SK-N-SH (cell line): ENCODE measurements at regions not wholly inside any gene's neighbourhood (a gene's known extent, or its start where the extent isn't known, plus 50 kb on each side); places are given as distances from the start of the nearest gene placed in this dataset.

Source experiments
- CTCF ChIA-PET: fragments of 300-600, 350-600 bp; formaldehyde crosslinking; extraction: SDS; loops from one replicate; lab custom pipeline; 2021; lab: Yijun Ruan, JAX
- POLR2A ChIA-PET: fragments of 350-600 bp; sonication (Branson Sonifier 250); formaldehyde crosslinking; extraction: SDS; loops from one replicate; lab custom pipeline; 2020; ENCODE audit warnings: antibody characterized with exemption, inconsistent platforms; lab: Yijun Ruan, JAX
- DNase-seq: peaks from one replicate; pipeline ENCODE4 v3.0.0; 2012
- H2AFZ ChIP-seq: fragments of 200-600 bp; sonication (generic); 2 replicates; pipeline ENCODE4 v1.8.1; 2016; ENCODE audit warnings: antibody characterized with exemption, mild to moderate bottlenecking, low read depth
- H3F3A ChIP-seq: fragments of 200-600 bp; sonication (generic); replicated peaks from 2 replicates; pipeline ENCODE3; 2016; ENCODE audit warnings: antibody characterized with exemption, mild to moderate bottlenecking; ENCODE audit not compliant: insufficient read depth
- H3K27ac ChIP-seq, 2 experiments: fragments of 200-500 bp in 1 of 2; fragments of 200-600 bp in 1 of 2; sonication (Bioruptor generic) in 1 of 2; sonication (generic), shearing (Covaris generic) in 1 of 2; 2 replicates each; pipeline versions ENCODE4 v1.5.1 to v1.6.1; 2014 to 2016; ENCODE audit warnings: low read depth in 2 of 2, inconsistent platforms in 1 of 2, low read length in 1 of 2, mild to moderate bottlenecking in 1 of 2, mixed read lengths in 1 of 2
- H3K27me3 ChIP-seq: fragments of 200-600 bp; sonication (generic), shearing (Covaris generic); 2 replicates; pipeline ENCODE4 v1.6.1; 2016; ENCODE audit warnings: mixed run types; ENCODE audit not compliant: insufficient read depth
- H3K36me3 ChIP-seq, 2 experiments: fragments of 200-500 bp in 1 of 2; fragments of 200-600 bp in 1 of 2; sonication (Bioruptor generic) in 1 of 2; sonication (generic) in 1 of 2; replicated peaks in 1 of 2; 2 replicates each; pipeline versions ENCODE3 to v1.5.1; 2014 to 2016; ENCODE audit warnings: low read length in 1 of 2, mild to moderate bottlenecking in 1 of 2; ENCODE audit not compliant: insufficient read depth in 2 of 2, control insufficient read depth in 1 of 2
- H3K4me1 ChIP-seq, 2 experiments: fragments of 200-500 bp in 1 of 2; fragments of 200-600 bp in 1 of 2; sonication (Bioruptor generic) in 1 of 2; sonication (generic), shearing (Covaris generic) in 1 of 2; 2 replicates each; pipeline versions ENCODE4 v1.5.1 to v1.6.1; 2014 to 2016; ENCODE audit warnings: low read depth in 1 of 2, low read length in 1 of 2, mixed run types in 1 of 2; ENCODE audit not compliant: insufficient read depth in 2 of 2, control insufficient read depth in 1 of 2
- H3K4me2 ChIP-seq: fragments of 200-600 bp; sonication (generic), shearing (Covaris generic); 2 replicates; pipeline ENCODE4 v1.6.1; 2017; ENCODE audit warnings: mixed run types
- H3K4me3 ChIP-seq, 2 experiments: fragments of 200-500 bp in 1 of 2; fragments of 200-600 bp in 1 of 2; sonication (Bioruptor generic) in 1 of 2; sonication (generic), shearing (Covaris generic) in 1 of 2; 2 replicates each; pipeline versions ENCODE4 v1.5.1 to v1.8.1; 2014 to 2016; ENCODE audit warnings: low read depth in 2 of 2, inconsistent platforms in 1 of 2, low read length in 1 of 2, mild to moderate bottlenecking in 1 of 2, mixed read lengths in 1 of 2, moderate library complexity in 1 of 2
- H3K79me2 ChIP-seq: fragments of 200-600 bp; sonication (generic); 2 replicates; pipeline ENCODE4 v1.8.1; 2017; ENCODE audit warnings: mild to moderate bottlenecking; ENCODE audit not compliant: insufficient read depth
- H3K9ac ChIP-seq: fragments of 200-600 bp; sonication (generic); 2 replicates; pipeline ENCODE4 v1.6.1; 2017; ENCODE audit warnings: mixed run types
- H3K9me2 ChIP-seq: fragments of 200-600 bp; sonication (generic); 2 replicates; pipeline ENCODE4 v1.6.1; 2017; ENCODE audit warnings: mixed run types
- H3K9me3 ChIP-seq: fragments of 200-600 bp; sonication (generic); 2 replicates; pipeline ENCODE4 v1.6.1; 2017; ENCODE audit warnings: mixed run types, mild to moderate bottlenecking, moderate library complexity
- H4K20me1 ChIP-seq: fragments of 200-600 bp; sonication (generic); 2 replicates; pipeline ENCODE4 v1.6.1; 2017; ENCODE audit warnings: mild to moderate bottlenecking, mixed run types; ENCODE audit not compliant: insufficient read depth
- ELF1 ChIP-seq: IDR thresholded peaks from 2 replicates; pipeline ENCODE4 v1.4.0; 2012
- FOSL2 ChIP-seq: IDR thresholded peaks from 2 replicates; pipeline ENCODE4 v1.4.0; 2012; ENCODE audit warnings: low read depth, mild to moderate bottlenecking, moderate library complexity, borderline replicate concordance
- FOXJ3 ChIP-seq: sonication (generic); formaldehyde crosslinking; IDR thresholded peaks from 2 replicates; pipeline ENCODE4 v1.5.1; 2020; ENCODE audit warnings: mild to moderate bottlenecking, missing genetic modification reagents
- FOXM1 ChIP-seq: IDR thresholded peaks from 2 replicates; pipeline ENCODE4 v1.4.0; 2012; ENCODE audit warnings: low read depth, mild to moderate bottlenecking
- GABPA ChIP-seq: IDR thresholded peaks from 2 replicates; pipeline ENCODE4 v1.4.0; 2012; ENCODE audit warnings: low read depth, mild to moderate bottlenecking
- MAX ChIP-seq: IDR thresholded peaks from 2 replicates; pipeline ENCODE4 v1.4.0; 2012; ENCODE audit warnings: low read depth
- MEF2A ChIP-seq: IDR thresholded peaks from 2 replicates; pipeline ENCODE4 v1.4.0; 2012; ENCODE audit warnings: low read depth, borderline replicate concordance
- MXI1 ChIP-seq: IDR thresholded peaks from 2 replicates; pipeline ENCODE4 v1.6.1; 2012; ENCODE audit warnings: mild to moderate bottlenecking, low read depth, low read length, improper control_type of control experiment
- NFIC ChIP-seq: IDR thresholded peaks from 2 replicates; pipeline ENCODE4 v1.4.0; 2012; ENCODE audit warnings: borderline replicate concordance
- NRF1 ChIP-seq: IDR thresholded peaks from 2 replicates; pipeline ENCODE4 v1.6.1; 2012; ENCODE audit warnings: low read depth, mild to moderate bottlenecking, low read length
- PBX3 ChIP-seq: IDR thresholded peaks from 2 replicates; pipeline ENCODE4; 2012
- POLR2AphosphoS5 ChIP-seq: IDR thresholded peaks from 2 replicates; pipeline ENCODE4 v1.6.1; 2012; ENCODE audit warnings: low read depth, low read length
- RFX5 ChIP-seq: IDR thresholded peaks from 2 replicates; pipeline ENCODE4 v1.6.1; 2012; ENCODE audit warnings: mild to moderate bottlenecking, improper control_type of control experiment, low read length
- SIN3A ChIP-seq: IDR thresholded peaks from 2 replicates; pipeline ENCODE4 v1.6.1; 2012; ENCODE audit warnings: low read depth, mild to moderate bottlenecking, low read length, moderate library complexity, borderline replicate concordance
- SMC3 ChIP-seq: IDR thresholded peaks from 2 replicates; pipeline ENCODE4 v1.6.1; 2012; ENCODE audit warnings: low read depth, low read length, improper control_type of control experiment
- TAF1 ChIP-seq: IDR thresholded peaks from 2 replicates; pipeline ENCODE4 v1.6.1; 2012; ENCODE audit warnings: low read depth, mild to moderate bottlenecking, low read length, moderate library complexity, borderline replicate concordance
- TEAD4 ChIP-seq: IDR thresholded peaks from 2 replicates; pipeline ENCODE4 v1.4.0; 2012; ENCODE audit warnings: mild to moderate bottlenecking, borderline replicate concordance; ENCODE audit not compliant: insufficient read depth
- USF1 ChIP-seq: IDR thresholded peaks from 2 replicates; pipeline ENCODE4 v1.4.0; 2012; ENCODE audit warnings: low read depth, borderline replicate concordance
- YY1 ChIP-seq: IDR thresholded peaks from 2 replicates; pipeline ENCODE4 v1.4.0; 2012; ENCODE audit warnings: low read depth, mild to moderate bottlenecking
- WGBS: methylation state at CpG from one replicate; pipeline ENCODE4 v1.1.6; 2017; ENCODE audit warnings: low lambda C conversion rate; 5-methylcytosine and 5-hydroxymethylcytosine counted together
- TF ChIP-seq, protein P1 (sequence below): IDR thresholded peaks from 2 replicates; pipeline ENCODE4 v1.6.1; 2012; ENCODE audit warnings: mild to moderate bottlenecking, low read depth, low read length, moderate library complexity
- TF ChIP-seq, protein P2 (sequence below): IDR thresholded peaks from 2 replicates; pipeline ENCODE4 v1.4.0; 2012; ENCODE audit warnings: low read depth, borderline replicate concordance
- TF ChIP-seq, protein P3 (sequence below): fragments of 150-350 bp; IDR thresholded peaks from 2 replicates; pipeline ENCODE4 v1.6.1; 2016; ENCODE audit warnings: mild to moderate bottlenecking, low read depth, low read length

DNA sequence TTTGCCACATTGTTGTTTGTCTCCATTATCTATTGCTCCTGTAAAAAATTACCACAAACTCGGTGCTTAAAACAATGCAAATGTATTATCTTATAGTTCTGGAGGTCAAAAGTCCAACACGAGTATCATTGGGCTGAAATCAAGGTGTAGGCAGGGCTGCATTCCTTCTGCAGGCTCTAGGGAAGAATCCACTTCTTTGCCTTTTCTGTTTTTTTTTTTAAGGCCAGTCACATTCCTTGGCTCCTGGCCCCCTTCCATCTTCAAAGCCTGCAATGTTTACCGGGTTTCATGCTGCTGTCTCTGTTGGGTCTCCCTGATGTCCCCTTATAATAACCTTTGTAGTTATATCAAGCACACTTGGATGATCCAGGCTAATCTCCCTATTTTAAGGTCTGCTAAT, 212.7 kb downstream of the PTBP2 start (continued):
- TF ChIP-seq, protein P1, sequence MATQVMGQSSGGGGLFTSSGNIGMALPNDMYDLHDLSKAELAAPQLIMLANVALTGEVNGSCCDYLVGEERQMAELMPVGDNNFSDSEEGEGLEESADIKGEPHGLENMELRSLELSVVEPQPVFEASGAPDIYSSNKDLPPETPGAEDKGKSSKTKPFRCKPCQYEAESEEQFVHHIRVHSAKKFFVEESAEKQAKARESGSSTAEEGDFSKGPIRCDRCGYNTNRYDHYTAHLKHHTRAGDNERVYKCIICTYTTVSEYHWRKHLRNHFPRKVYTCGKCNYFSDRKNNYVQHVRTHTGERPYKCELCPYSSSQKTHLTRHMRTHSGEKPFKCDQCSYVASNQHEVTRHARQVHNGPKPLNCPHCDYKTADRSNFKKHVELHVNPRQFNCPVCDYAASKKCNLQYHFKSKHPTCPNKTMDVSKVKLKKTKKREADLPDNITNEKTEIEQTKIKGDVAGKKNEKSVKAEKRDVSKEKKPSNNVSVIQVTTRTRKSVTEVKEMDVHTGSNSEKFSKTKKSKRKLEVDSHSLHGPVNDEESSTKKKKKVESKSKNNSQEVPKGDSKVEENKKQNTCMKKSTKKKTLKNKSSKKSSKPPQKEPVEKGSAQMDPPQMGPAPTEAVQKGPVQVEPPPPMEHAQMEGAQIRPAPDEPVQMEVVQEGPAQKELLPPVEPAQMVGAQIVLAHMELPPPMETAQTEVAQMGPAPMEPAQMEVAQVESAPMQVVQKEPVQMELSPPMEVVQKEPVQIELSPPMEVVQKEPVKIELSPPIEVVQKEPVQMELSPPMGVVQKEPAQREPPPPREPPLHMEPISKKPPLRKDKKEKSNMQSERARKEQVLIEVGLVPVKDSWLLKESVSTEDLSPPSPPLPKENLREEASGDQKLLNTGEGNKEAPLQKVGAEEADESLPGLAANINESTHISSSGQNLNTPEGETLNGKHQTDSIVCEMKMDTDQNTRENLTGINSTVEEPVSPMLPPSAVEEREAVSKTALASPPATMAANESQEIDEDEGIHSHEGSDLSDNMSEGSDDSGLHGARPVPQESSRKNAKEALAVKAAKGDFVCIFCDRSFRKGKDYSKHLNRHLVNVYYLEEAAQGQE, result no peak
- TF ChIP-seq MXI1, result no peak
- no peak for TF ChIP-seq NRF1
- TF ChIP-seq TEAD4, result no peak
- no peak for TF ChIP-seq ELF1
- TF ChIP-seq MAX, result no peak
- no peak for TF ChIP-seq FOXJ3 (CRISPR knock-in tag)
- TF ChIP-seq FOSL2, result no peak
- TF ChIP-seq SMC3, result no peak

GRCh38 chr1:96944432-96945092, 223.0 kb downstream of the PTBP2 start:
- no peak for DNase-seq
- Histone ChIP-seq H3K27ac (no peak overlapping the region), H3K9me2 (no peaks in the 10 kb centered on the region), H3K79me2 (no peaks in the 10 kb centered on the region), H3K9me3 (no peaks in the 10 kb centered on the region), H3K36me3 (no peaks in the 10 kb centered on the region), H3K27me3 (no peaks in the 10 kb centered on the region), H4K20me1 (no peaks in the 10 kb centered on the region), H2AFZ (no peak overlapping the region), H3K4me2 (no peak overlapping the region), H3K4me1 (no peaks in the 10 kb centered on the region; a peak in 1 of 4 replicates), H3F3A (no peaks in the 10 kb centered on the region), H3K4me3 (no peak overlapping the region), H3K9ac (no peak overlapping the region)
- POLR2A ChIA-PET, result no interaction called here
- WGBS, result 24% methylated on average over 2 of the region's 2 CpGs
- CTCF ChIA-PET, result interaction anchor here (1.1 to 1.3 kb wide), 2 partner anchors 9 to 21 kb away, joined by 4 to 5 read pairs; no protein-coding TSS in a partner anchor
- TF ChIP-seq TEAD4 (no peak), POLR2AphosphoS5 (no peak), MEF2A (no peak), SIN3A (no peak), TAF1 (no peak), RFX5 (no peak), GABPA (no peak), NRF1 (no peak), USF1 (no peak), YY1 (no peak), PBX3 (no peak), FOSL2 (no peak), FOXM1 (no peak), MAX (no peak), NFIC (no peak)
- TF ChIP-seq, protein P2, sequence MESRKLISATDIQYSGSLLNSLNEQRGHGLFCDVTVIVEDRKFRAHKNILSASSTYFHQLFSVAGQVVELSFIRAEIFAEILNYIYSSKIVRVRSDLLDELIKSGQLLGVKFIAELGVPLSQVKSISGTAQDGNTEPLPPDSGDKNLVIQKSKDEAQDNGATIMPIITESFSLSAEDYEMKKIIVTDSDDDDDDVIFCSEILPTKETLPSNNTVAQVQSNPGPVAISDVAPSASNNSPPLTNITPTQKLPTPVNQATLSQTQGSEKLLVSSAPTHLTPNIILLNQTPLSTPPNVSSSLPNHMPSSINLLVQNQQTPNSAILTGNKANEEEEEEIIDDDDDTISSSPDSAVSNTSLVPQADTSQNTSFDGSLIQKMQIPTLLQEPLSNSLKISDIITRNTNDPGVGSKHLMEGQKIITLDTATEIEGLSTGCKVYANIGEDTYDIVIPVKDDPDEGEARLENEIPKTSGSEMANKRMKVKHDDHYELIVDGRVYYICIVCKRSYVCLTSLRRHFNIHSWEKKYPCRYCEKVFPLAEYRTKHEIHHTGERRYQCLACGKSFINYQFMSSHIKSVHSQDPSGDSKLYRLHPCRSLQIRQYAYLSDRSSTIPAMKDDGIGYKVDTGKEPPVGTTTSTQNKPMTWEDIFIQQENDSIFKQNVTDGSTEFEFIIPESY, result no peak
- TF ChIP-seq, protein P3, sequence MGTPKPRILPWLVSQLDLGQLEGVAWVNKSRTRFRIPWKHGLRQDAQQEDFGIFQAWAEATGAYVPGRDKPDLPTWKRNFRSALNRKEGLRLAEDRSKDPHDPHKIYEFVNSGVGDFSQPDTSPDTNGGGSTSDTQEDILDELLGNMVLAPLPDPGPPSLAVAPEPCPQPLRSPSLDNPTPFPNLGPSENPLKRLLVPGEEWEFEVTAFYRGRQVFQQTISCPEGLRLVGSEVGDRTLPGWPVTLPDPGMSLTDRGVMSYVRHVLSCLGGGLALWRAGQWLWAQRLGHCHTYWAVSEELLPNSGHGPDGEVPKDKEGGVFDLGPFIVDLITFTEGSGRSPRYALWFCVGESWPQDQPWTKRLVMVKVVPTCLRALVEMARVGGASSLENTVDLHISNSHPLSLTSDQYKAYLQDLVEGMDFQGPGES, result no peak
